ENCODE measurements at regions not wholly inside any gene's neighbourhood (a gene's known extent, or its start where the extent isn't known, plus 50 kb on each side); places are given as distances from the start of the nearest gene placed in this dataset.
"Not testable (repeated sequence)": the region's sequence is repeated elsewhere in the genome, so short reads cannot be mapped to it uniquely, and the experiment has no call there.

- no peak for DNase-seq
These were observed 406.6 kb upstream of the LARGE1 start for GRCh38 chr22:34326901-34327300.

GRCh38 chr22:34330432-34330831, 410.2 kb upstream of the LARGE1 start:
- DNase-seq: no peak

DNA sequence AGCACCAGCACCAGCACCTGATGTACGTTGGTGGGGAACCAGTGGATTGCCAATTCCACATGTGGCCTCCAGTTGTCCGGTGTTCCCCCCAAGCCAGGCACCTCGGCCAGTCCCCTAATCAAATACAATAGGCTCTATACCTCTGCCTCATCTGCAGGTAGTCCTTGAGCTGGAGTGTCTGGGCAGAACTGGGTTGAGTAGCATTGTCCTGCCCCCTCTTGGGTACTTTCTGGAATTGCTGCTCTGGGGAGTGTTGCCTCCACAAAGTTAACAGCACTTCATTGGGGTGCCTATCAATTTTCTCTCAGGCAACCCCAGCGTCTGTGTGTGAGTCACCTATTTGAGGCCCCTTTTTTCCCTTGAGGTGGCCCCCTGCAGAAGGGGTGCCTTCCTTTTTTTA, 413.0 kb upstream of the LARGE1 start:
- DNase-seq: no peak

DNA sequence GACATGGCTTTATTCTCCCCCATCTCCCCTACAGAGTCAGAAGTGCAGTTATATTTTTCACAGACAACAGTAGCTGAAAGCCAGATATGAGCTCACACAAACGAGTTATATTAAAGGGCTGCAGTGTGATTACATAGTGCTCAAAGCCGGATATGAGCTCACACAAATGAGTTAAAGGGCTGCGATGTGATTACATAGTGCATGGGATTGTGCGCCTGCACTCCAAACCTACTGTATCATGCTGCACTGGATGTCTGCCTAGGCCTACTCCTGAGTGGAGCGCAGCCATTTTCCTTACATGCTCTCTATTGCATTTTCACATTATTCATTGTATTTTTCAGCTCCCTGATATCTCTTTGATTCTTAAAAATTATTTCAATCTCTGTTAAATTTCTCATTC, 414.6 kb upstream of the LARGE1 start:
- DNase-seq: no peak

DNA sequence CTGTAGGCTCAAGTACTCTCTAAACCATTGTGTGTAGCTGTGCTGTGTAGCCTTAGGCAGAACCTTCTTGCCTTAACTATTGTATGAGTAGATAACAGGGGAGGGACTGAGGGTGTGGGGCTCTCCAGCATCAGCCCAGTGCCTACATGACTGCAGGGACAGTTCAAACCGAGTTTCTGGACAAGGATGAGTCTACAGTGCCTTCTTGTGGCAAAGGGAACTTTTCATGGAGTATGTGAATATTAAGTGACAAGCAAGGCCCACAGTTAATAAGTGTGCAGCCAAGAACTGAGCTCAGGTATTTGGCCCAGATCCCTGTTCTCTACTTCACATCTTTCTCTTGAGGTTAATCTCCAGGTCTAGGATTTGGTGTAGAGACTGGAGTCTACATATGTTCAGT, 424.4 kb upstream of the LARGE1 start:
- no peak for DNase-seq

- no peak for DNase-seq
These were observed 434.0 kb upstream of the LARGE1 start for GRCh38 chr22:34354071-34354817.

DNA sequence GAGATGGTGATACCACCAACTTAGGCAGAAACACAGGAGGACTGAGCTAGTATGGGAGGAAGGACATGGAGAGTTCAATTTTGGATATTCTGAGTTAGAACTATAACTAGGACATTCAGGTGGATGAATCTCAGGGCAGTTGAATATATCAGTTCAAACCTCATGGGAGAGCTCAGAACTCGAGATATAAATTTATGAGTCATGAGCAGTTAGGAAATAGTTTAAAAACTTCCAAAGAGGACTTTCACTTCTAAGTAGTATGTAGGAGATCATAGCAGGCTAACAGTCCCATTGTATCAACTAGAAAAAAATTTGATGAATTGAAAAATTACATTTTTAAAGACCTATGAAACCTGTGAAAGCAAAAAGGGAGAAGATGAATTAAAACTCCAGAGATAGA, 436.2 kb upstream of the LARGE1 start:
- no peak for DNase-seq

DNA sequence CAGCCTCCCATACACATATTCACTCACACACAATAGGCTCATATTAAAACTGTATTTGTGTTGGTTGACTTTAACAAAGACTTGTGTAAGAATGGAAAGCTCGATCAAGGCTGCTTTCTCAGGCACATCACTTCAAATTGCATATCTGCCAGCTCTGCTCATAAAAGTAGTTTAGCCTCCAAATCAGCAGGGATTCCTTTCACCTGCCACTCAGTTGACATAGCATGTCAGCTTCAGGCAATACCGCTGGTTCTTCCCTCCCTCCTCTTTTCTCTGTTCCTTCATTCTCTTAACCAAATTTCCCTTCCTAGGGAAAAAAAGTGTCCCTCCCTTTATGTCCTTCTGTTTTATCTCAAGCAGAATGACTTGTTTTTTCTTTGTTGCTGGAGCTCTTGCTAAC, 450.4 kb upstream of the LARGE1 start:
- no peak for DNase-seq

DNA sequence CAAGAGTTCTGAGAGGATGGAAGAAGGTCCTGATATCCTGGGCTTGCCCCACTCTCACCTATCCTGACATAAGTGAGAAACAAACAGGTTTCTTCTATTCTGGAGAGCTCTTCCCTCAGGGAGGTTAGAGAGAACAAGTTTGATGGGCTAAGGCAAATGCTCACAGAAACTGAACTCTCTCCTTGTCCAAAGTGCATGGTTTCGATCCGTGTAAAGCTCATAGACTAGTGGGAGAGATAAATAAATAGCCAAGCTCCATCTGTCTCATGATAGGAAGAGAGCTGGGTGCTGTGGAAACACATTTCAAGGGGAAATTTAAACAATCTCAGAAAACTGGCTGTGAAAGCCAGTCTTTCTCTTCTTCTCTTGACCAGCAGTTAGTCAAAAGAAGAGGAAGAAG, 459.5 kb upstream of the LARGE1 start:
- no peak for DNase-seq

DNA sequence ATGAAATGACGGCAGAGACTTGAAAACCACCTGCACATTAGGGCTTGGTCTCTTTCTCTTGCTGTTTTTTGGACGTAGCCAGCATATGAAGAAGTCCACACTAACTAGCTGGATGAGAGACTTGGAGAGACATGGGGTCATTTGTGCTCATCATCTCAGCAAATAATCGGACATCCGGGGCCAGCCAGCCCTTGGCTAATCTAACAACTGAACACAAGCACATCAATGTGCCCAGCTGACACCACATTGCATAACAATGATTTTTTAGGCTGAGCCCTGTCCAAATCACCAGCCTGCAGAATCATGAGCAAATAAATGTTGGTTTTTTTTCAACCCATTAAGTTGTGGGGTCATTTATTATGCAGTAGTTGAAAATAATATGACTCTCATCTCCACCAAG, 460.3 kb upstream of the LARGE1 start:
- DNase-seq: no peak

DNA sequence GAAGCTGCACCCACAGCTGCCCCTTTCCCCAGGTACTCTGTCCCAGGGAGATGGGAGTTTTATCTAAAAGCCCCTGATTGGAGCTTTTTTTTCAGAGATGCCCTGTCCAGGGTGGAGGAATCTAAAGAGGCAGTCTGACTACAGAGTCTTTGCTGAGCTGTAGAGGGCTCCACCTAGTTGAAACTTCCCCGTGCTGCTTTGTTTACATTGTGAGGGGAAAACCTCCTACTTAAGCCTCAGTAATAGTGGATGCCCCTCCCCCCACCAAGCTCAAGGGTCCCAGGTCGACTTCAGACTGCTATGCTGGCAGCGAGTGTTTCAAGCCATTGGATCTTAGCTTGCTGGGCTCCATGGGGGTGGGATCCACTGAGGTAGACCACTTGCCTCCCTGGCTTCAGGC, 470.1 kb upstream of the LARGE1 start:
- DNase-seq: no peak

DNA sequence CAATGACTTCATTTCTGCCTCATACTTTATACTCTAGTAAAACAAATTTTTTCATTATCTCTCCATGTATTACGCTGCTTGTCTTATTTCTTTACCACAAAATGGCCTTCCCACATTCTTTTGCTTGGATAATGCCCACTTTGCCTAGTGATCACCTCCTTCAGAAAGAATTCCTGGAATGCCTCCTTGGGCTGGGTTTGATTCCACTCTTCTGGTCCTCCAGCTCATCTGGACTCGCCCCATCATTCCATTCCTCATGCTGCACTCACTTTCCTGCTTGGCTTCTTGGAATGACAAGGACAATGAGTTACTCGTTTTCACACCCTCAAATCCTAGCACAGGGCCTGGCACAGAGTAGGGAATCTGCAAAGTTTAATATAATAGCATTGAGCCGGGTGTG, 475.1 kb upstream of the LARGE1 start:
- no peak for DNase-seq

DNA sequence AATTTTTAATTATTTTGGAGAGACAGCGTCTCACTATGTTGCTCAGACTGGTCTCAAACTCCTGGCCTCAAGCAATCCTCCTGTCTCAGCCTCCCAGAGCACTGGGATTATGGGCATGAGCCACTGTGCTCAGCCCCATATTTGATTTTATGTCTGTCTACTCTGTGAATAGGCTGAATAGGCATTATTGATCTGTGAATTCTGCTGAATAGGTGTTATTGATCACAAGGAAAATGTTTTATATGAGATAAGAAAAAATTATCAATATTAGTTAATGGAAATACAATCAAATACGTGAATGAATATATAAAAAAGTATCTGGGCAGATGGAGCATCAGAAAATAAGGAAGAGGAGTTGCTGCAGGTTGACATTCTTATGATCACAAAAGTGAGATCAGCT, 483.4 kb upstream of the LARGE1 start:
- no peak for DNase-seq

DNA sequence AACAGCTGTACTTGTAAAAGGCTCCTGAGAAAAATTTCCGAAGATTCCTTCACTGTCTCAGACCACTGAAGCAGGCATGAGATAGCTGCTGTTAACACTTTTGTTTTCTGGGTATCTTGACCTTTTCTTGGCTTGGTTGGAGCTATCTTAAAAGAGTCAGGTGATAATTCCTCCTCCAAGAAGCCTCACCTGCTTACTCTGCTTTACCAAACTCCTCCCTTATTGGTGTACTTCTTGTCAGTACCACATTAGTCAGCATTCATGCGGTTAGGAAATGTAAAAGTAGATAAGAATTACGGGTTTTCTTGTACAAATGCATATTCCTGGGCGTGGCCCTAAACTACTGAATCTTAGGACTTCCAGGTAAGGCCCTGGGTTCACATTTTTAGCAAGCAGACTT, 489.8 kb upstream of the LARGE1 start:
- no peak for DNase-seq

- no peak for DNase-seq
These were observed 494.5 kb upstream of the LARGE1 start for GRCh38 chr22:34414467-34415440.

DNA sequence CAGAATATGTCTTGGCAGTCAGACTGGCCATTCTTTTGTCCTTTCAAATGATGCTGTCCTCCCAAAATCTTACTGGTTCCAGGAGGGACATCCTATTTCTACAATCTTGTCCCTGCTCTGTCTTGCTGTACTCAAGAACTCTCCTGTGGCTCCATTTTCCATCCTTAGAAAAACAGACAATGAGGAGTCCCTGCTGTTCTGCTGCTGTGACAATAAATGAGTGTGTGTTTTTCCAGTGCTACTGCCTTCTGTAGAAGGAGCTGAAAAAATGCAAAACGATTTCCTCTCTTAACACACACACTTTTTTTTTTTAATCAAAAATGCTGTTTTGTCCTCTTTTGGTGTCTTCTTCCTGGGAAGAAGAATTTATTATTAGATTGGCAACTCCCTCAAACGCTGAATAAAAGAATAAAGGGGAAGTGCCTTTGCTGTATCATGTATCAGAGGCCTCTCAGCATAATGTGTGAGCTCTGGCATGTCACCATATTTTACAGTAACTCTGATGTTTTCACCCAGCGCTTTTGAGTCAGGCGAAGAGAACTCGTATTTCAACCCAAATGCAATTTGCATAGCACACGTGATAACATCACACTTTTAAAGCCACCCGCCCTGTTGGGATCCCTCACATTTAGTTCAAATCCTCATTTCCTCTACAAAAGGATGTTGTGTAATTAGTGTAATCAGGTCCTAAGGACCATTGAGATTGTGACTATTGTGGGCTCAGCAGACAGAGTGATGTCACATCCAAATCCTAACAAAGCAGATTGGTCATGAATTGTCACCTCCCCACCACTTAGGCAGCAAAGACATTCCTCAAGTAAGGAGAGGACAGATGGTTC, 496.0 kb upstream of the LARGE1 start:
- no peak for DNase-seq

DNA sequence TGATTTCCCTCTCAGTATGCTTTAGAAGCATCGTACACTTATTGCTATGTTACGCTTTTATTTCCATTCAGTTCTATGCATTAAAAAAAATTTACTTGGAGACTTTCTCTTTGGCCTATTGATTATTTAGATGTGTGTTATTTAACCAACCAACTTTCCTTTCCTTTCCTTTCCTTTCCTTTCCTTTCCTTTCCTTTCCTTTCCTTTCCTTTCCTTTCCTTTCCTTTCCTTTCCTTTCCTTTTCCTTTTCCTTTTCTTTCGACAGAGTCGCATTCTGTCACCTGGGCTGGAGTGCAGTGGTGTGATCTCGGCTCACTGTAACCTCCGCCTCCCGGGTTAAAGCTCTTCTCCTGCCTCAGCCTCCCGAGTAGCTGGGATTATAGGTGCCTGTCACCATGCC, 502.7 kb upstream of the LARGE1 start:
- DNase-seq: not testable (repeated sequence)

DNA sequence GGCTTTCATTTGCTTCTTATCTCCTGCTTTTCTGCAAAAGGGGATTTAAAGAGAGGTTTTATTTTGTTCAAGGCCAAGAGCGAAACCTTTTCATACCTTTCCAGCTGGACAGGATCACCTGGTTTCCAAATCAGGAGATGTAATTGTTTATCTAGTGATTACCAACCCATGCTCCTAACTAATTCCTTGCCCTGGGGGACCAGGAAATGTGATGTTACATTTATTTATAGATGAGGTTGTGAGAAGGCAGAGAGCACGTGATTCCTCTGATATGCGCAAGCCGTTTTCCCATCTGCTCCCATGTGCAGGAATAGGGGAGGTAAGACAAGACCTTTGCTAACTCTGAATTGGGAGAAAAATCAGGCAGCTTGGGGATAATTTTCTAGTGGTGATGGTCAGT, 507.2 kb upstream of the LARGE1 start:
- DNase-seq: no peak

- no peak for DNase-seq
These were observed 507.6 kb upstream of the LARGE1 start for GRCh38 chr22:34427841-34428240.

DNA sequence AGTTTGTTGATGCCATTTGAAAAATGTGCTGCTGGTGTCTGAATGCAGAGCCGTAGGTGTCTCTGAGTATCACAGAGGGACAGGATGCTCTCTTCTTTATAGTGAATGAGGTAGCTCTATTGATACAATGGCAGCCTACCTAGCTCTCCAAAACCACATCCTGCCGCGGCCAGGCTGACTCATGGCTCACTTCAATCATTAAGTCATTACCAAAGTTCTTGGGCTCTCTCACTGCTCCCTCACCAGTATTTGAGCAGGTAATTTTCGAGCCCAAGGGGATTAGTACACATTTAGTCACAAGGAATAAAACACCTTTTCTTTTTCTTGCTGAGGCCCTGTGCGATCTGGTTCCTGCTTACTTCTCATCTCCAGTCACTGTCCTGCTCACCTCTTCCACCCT, 509.0 kb upstream of the LARGE1 start:
- no peak for DNase-seq

GRCh38 chr22:34430386-34430785, 510.1 kb upstream of the LARGE1 start:
- DNase-seq: no peak

DNA sequence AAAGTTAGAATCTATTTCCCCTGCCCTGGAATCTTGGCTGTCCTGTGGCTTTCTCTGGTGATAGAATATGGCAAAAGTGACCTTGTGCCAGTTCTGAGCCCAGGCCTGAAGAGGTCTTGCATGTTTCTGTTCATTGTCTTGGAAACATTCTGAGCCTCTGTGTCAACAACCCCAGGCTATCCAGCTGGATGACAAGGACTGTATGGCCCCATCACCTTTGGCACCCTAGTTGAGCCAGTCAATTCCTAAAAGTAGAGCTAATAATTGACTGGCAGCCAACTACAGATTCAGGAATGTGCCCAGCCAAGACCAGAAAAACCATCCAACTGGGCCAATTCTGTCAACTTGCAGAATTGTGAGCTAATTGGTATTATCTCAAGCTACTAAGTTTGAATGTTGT, 514.1 kb upstream of the LARGE1 start:
- DNase-seq: no peak

GRCh38 chr22:34437140-34437539, 516.9 kb upstream of the LARGE1 start:
- no peak for DNase-seq

Data from activated CD4-positive, CD25-positive, alpha-beta regulatory T cell (primary cell).